ENCODE measurements at regions not wholly inside any gene's neighbourhood (a gene's known extent, or its start where the extent isn't known, plus 50 kb on each side); places are given as distances from the start of the nearest gene placed in this dataset.

- no peak for TF ChIP-seq FOXK2 (IDR thresholded peaks at IDR 0.05)
- TF ChIP-seq BHLHE40 (IDR thresholded peaks at IDR 0.05; ENCODE audit: borderline replicate concordance) = no peak
- no peak for TF ChIP-seq CTBP1 (IDR thresholded peaks at IDR 0.05; ENCODE audit: borderline replicate concordance)
- TF ChIP-seq FOXM1 (IDR thresholded peaks at IDR 0.05; ENCODE audit: borderline replicate concordance) = no peak
- no peak for TF ChIP-seq FOXA1 (IDR thresholded peaks at IDR 0.05)
- no peak for TF ChIP-seq ARNT (IDR thresholded peaks at IDR 0.05)
- TF ChIP-seq NFRKB (IDR thresholded peaks at IDR 0.05) = no peak
- CTCF ChIA-PET = no interaction called here
- POLR2A ChIA-PET = no interaction called here
- DNase-seq (ENCODE audit: extremely low spot score) = no peak
These were observed 141.8 kb upstream of the NECTIN3 start for GRCh38 chr3:110929816-110930215.

GRCh38 chr3:110932567-110932966 is 139.0 kb upstream of the NECTIN3 start:
- ChIA-PET CTCF (interaction anchor here (0.6 kb wide), 1 partner anchor 26 kb away, joined by 3 read pairs; no protein-coding TSS in a partner anchor), POLR2A (no interaction called here)
- TF ChIP-seq ARNT (IDR thresholded peaks at IDR 0.05) = no peak
- TF ChIP-seq FOXA1 (IDR thresholded peaks at IDR 0.05) = no peak
- TF ChIP-seq ZNF384 (IDR thresholded peaks at IDR 0.05) = no peak
- TF ChIP-seq TARDBP (IDR thresholded peaks at IDR 0.05) = no peak
- TF ChIP-seq LEF1 (IDR thresholded peaks at IDR 0.05; ENCODE audit: borderline replicate concordance) = no peak
- no peak for TF ChIP-seq BHLHE40 (IDR thresholded peaks at IDR 0.05; ENCODE audit: borderline replicate concordance)
- TF ChIP-seq SUZ12 (IDR thresholded peaks at IDR 0.05) = no peak
- TF ChIP-seq ELF4 (IDR thresholded peaks at IDR 0.05) = no peak
- no peak for TF ChIP-seq L3MBTL2 (conservative IDR thresholded peaks at IDR 0.05)
- no peak for TF ChIP-seq HDGF (IDR thresholded peaks at IDR 0.05; ENCODE audit: borderline replicate concordance)
- no peak for TF ChIP-seq PKNOX1 (IDR thresholded peaks at IDR 0.05)
- no peak for TF ChIP-seq SP1 (IDR thresholded peaks at IDR 0.05)
- TF ChIP-seq CTBP1 (IDR thresholded peaks at IDR 0.05; ENCODE audit: borderline replicate concordance) = no peak
- no peak for DNase-seq (ENCODE audit: extremely low spot score)

GRCh38 chr3:110933821-110934426 is 137.7 kb upstream of the NECTIN3 start:
- ChIA-PET POLR2A (no interaction called here), CTCF (no interaction called here)
- DNase-seq (ENCODE audit: extremely low spot score) = no peak
- TF ChIP-seq LEF1 (IDR thresholded peaks at IDR 0.05; ENCODE audit: borderline replicate concordance) (no peak), ZNF384 (IDR thresholded peaks at IDR 0.05) (no peak), FOXM1 (IDR thresholded peaks at IDR 0.05; ENCODE audit: borderline replicate concordance) (no peak), NFRKB (IDR thresholded peaks at IDR 0.05) (no peak), PKNOX1 (IDR thresholded peaks at IDR 0.05) (no peak), ELF4 (IDR thresholded peaks at IDR 0.05) (no peak), FOXK2 (IDR thresholded peaks at IDR 0.05) (no peak), HDGF (IDR thresholded peaks at IDR 0.05; ENCODE audit: borderline replicate concordance) (no peak), L3MBTL2 (conservative IDR thresholded peaks at IDR 0.05) (no peak), TARDBP (IDR thresholded peaks at IDR 0.05) (no peak), FOXA1 (IDR thresholded peaks at IDR 0.05) (no peak), CTBP1 (IDR thresholded peaks at IDR 0.05; ENCODE audit: borderline replicate concordance) (no peak), ARNT (IDR thresholded peaks at IDR 0.05) (no peak), SUZ12 (IDR thresholded peaks at IDR 0.05) (no peak), SP1 (IDR thresholded peaks at IDR 0.05) (no peak), BHLHE40 (IDR thresholded peaks at IDR 0.05; ENCODE audit: borderline replicate concordance) (no peak)

- no peak for DNase-seq (ENCODE audit: extremely low spot score)
- POLR2A ChIA-PET = no interaction called here
- CTCF ChIA-PET = no interaction called here
- no peak for TF ChIP-seq NFRKB (IDR thresholded peaks at IDR 0.05)
- TF ChIP-seq PKNOX1 (IDR thresholded peaks at IDR 0.05) = no peak
- TF ChIP-seq BHLHE40 (IDR thresholded peaks at IDR 0.05; ENCODE audit: borderline replicate concordance) = no peak
- no peak for TF ChIP-seq ELF4 (IDR thresholded peaks at IDR 0.05)
- no peak for TF ChIP-seq FOXM1 (IDR thresholded peaks at IDR 0.05; ENCODE audit: borderline replicate concordance)
- TF ChIP-seq SUZ12 (IDR thresholded peaks at IDR 0.05) = no peak
- TF ChIP-seq ARNT (IDR thresholded peaks at IDR 0.05) = no peak
- no peak for TF ChIP-seq TARDBP (IDR thresholded peaks at IDR 0.05)
- no peak for TF ChIP-seq FOXA1 (IDR thresholded peaks at IDR 0.05)
- no peak for TF ChIP-seq LEF1 (IDR thresholded peaks at IDR 0.05; ENCODE audit: borderline replicate concordance)
- no peak for TF ChIP-seq L3MBTL2 (conservative IDR thresholded peaks at IDR 0.05)
- TF ChIP-seq FOXK2 (IDR thresholded peaks at IDR 0.05) = no peak
- no peak for TF ChIP-seq HDGF (IDR thresholded peaks at IDR 0.05; ENCODE audit: borderline replicate concordance)
- TF ChIP-seq ZNF384 (IDR thresholded peaks at IDR 0.05) = no peak
- TF ChIP-seq SP1 (IDR thresholded peaks at IDR 0.05) = no peak
These were observed 133.0 kb upstream of the NECTIN3 start for GRCh38 chr3:110938629-110939028.

GRCh38 chr3:110940055-110940454 is 131.6 kb upstream of the NECTIN3 start:
- DNase-seq (ENCODE audit: extremely low spot score) = no peak
- POLR2A ChIA-PET = no interaction called here
- CTCF ChIA-PET = no interaction called here
- no peak for TF ChIP-seq ZNF384 (IDR thresholded peaks at IDR 0.05)
- no peak for TF ChIP-seq L3MBTL2 (conservative IDR thresholded peaks at IDR 0.05)

GRCh38 chr3:110944782-110945181 is 126.8 kb upstream of the NECTIN3 start:
- POLR2A ChIA-PET = no interaction called here
- TF ChIP-seq TARDBP (IDR thresholded peaks at IDR 0.05) (no peak), FOXA1 (IDR thresholded peaks at IDR 0.05) (no peak), L3MBTL2 (conservative IDR thresholded peaks at IDR 0.05) (no peak), LEF1 (IDR thresholded peaks at IDR 0.05; ENCODE audit: borderline replicate concordance) (no peak), FOXK2 (IDR thresholded peaks at IDR 0.05) (no peak), SP1 (IDR thresholded peaks at IDR 0.05) (no peak), PKNOX1 (IDR thresholded peaks at IDR 0.05) (no peak), CTBP1 (IDR thresholded peaks at IDR 0.05; ENCODE audit: borderline replicate concordance) (no peak), ARNT (IDR thresholded peaks at IDR 0.05) (no peak), SUZ12 (IDR thresholded peaks at IDR 0.05) (no peak), ELF4 (IDR thresholded peaks at IDR 0.05) (no peak), BHLHE40 (IDR thresholded peaks at IDR 0.05; ENCODE audit: borderline replicate concordance) (no peak)
- CTCF ChIA-PET = no interaction called here
- DNase-seq (ENCODE audit: extremely low spot score) = no peak

Measured in HEK293T (cell line).